HEK293T (cell line): ENCODE measurements at regions not wholly inside any gene's neighbourhood (a gene's known extent, or its start where the extent isn't known, plus 50 kb on each side); places are given as distances from the start of the nearest gene placed in this dataset.

Experiments used
- ARNT ChIP-seq: fragments of 450-650 bp; IDR thresholded peaks from 2 replicates; pipeline ENCODE4 v1.6.1; 2017; ENCODE audit warnings: mild to moderate bottlenecking
- FOXA1 ChIP-seq: fragments of 450-650 bp; IDR thresholded peaks from 2 replicates; pipeline ENCODE4 v1.6.1; 2016; ENCODE audit warnings: mild to moderate bottlenecking
- FOXM1 ChIP-seq: fragments of 450-650 bp; IDR thresholded peaks from 2 replicates; pipeline ENCODE4 v1.6.1; 2017; ENCODE audit warnings: mild to moderate bottlenecking, borderline replicate concordance
- HDGF ChIP-seq: fragments of 450-650 bp; IDR thresholded peaks from 2 replicates; pipeline ENCODE4 v1.6.1; 2017; ENCODE audit warnings: antibody characterized with exemption, borderline replicate concordance
- NFRKB ChIP-seq: fragments of 450-650 bp; IDR thresholded peaks from 2 replicates; pipeline ENCODE4 v1.6.1; 2016; ENCODE audit warnings: mild to moderate bottlenecking, moderate library complexity
- SUZ12 ChIP-seq: fragments of 450-650 bp; IDR thresholded peaks from 2 replicates; pipeline ENCODE4 v1.6.1; 2016; ENCODE audit warnings: mild to moderate bottlenecking

- no peak for TF ChIP-seq FOXA1
- TF ChIP-seq FOXM1, result no peak
- no peak for TF ChIP-seq ARNT
- TF ChIP-seq HDGF, result no peak
- TF ChIP-seq NFRKB, result no peak
- TF ChIP-seq SUZ12, result no peak
Measured at GRCh38 chr11:110374921-110375320, 54.8 kb upstream of the FDX1 start.
